ENCODE measurements at regions not wholly inside any gene's neighbourhood (a gene's known extent, or its start where the extent isn't known, plus 50 kb on each side); places are given as distances from the start of the nearest gene placed in this dataset.

DNA sequence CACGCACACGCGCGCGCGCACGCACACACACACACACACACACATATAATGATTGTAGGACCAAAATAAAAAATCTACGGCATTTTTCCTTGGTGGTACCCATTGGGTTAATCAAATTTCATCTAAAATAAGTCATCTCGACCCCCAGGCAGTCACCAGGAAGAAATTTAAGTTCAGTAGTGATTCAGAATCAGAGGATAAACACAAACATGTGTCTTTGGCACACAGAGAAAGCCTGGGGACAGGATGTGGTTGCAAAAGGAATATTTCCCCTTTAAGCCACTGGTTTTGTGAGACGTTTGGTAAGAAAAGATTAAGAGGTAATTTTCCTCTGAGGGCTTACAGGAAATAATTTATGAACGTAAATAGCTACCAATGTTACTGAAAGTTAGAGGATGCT lies 171.6 kb upstream of the PIEZO2 start:
- DNase-seq (ENCODE audit: low read depth) = no peak
- TF ChIP-seq, protein P1, sequence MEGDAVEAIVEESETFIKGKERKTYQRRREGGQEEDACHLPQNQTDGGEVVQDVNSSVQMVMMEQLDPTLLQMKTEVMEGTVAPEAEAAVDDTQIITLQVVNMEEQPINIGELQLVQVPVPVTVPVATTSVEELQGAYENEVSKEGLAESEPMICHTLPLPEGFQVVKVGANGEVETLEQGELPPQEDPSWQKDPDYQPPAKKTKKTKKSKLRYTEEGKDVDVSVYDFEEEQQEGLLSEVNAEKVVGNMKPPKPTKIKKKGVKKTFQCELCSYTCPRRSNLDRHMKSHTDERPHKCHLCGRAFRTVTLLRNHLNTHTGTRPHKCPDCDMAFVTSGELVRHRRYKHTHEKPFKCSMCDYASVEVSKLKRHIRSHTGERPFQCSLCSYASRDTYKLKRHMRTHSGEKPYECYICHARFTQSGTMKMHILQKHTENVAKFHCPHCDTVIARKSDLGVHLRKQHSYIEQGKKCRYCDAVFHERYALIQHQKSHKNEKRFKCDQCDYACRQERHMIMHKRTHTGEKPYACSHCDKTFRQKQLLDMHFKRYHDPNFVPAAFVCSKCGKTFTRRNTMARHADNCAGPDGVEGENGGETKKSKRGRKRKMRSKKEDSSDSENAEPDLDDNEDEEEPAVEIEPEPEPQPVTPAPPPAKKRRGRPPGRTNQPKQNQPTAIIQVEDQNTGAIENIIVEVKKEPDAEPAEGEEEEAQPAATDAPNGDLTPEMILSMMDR (conservative IDR thresholded peaks at IDR 0.05; ENCODE audit: low read depth, low read length) = no peak
- no peak overlapping the region for H3K4me3 ChIP-seq (ENCODE audit: low read depth, low read length)

DNA sequence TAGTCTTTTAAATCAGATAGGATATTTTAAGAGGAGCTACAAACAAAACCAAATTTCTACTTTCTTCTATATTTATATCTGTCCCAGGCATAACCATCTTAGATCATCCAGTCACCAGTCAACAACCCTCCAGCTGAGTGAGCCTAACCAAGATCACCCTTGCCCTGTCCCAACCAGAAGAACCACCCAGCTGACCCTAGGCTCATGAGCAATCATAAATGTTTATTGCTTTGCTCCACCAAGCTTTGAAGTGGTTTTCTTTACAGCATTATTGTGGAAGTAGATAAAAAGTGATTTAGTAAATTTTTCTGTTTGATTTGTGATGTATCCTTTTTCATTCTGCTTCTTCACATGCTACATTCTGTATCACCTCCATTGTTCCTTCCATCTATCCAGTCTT lies 167.2 kb upstream of the PIEZO2 start:
- no peak for DNase-seq (ENCODE audit: low read depth)
- TF ChIP-seq, protein P1 (conservative IDR thresholded peaks at IDR 0.05; ENCODE audit: low read depth, low read length) = no peak
- H3K4me3 ChIP-seq (ENCODE audit: low read depth, low read length) = no peak overlapping the region

DNA sequence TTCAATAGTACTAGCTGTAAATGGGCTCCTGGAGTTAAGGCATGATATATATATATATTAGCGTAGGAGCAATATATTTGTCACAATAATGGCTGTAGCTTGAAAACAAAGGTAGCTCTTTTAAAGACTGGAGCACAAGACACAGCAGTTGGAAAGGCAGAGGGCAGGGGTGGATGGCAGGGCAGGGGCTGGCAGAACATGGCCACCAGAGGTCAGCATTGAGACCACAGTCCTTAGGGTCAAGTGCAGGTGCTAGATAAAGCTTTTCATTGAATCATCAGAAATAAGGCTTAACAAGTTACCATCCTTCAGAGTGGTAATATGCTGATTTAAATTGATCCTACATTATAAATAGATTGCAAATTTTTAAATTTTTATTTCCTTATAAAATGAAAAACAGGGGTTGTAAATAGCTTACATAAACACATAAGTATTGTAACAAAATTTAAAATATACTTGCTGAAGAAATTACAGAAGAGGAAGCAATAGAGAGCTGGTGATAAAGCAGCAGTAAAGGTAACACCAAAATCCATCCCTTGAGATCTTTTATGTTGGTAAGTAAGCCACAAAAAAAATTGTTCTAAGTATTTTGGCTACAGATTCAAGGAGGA lies 161.2 kb upstream of the PIEZO2 start:
- no peak for DNase-seq (ENCODE audit: low read depth)
- TF ChIP-seq, protein P1 (conservative IDR thresholded peaks at IDR 0.05; ENCODE audit: low read depth, low read length) = peak; percentile 94

DNA sequence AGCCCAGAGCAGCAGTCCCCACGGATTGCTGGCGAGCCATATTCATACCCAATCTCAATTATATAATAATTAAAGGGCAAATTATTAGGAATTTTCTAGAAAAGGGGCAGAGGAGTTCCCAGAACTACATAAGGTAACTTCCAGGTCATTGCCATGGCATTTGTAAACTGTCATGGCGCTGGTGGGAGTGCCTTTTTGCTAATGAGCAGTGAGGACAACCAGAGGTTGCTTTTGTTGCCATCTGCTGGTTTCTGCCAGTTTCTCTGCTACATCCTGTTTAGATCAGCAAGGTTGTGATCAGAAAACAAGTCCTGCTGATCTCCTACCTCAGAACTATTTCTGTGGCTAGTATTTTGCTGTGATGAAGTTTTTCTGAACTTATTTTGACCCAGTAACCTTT lies 159.8 kb upstream of the PIEZO2 start:
- TF ChIP-seq, protein P1 (conservative IDR thresholded peaks at IDR 0.05; ENCODE audit: low read depth, low read length) = peak; percentile 34
- no peak for DNase-seq (ENCODE audit: low read depth)
- H3K4me3 ChIP-seq (ENCODE audit: low read depth, low read length) = no peak overlapping the region

More for the DNA sequence above, 161.2 kb upstream of the PIEZO2 start:
- H3K4me3 ChIP-seq (ENCODE audit: low read depth, low read length) = no peak overlapping the region

DNA sequence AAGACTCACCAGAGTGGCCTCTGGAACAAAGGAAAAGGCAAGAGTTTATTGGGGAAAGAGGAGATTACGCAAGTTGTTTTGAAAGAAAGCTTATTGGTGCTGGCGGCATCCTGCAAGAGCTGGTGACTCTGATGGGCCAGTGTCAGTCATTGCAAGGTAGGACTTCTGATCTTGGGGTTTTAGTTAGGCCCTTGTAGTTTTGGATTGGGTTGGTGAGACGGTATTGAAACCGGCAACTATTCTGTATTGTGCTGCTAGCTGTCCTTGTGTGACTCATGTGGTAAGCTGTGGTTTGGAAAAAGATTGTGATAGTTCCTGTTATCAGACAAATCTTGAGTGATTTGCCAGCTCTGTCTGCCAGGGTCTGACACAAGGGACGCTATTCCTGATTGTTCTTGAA lies 159.1 kb upstream of the PIEZO2 start:
- DNase-seq (ENCODE audit: low read depth) = no peak
- TF ChIP-seq, protein P1 (conservative IDR thresholded peaks at IDR 0.05; ENCODE audit: low read depth, low read length) = no peak
- H3K4me3 ChIP-seq (ENCODE audit: low read depth, low read length) = no peak overlapping the region

DNA sequence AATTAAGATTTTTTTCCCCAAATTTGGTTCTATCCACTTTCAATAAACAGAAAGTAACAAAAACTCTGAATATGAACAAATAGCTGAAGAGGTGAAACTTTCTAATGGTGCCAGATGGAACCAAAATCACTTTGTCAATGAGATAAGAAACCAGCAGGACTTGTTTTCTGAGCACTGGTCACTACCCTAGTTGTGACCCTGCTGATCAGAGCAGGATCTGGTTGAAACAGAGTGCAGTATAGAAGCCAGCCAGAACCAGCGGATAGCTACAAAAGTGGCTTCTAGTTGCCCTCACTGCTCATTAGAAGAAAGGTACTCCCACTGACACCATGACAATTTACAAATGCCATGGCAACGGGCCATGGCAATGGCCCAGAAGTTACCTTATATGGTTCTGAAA lies 158.3 kb upstream of the PIEZO2 start:
- H3K4me3 ChIP-seq (ENCODE audit: low read depth, low read length) = no peak overlapping the region
- TF ChIP-seq, protein P1 (conservative IDR thresholded peaks at IDR 0.05; ENCODE audit: low read depth, low read length) = no peak
- no peak for DNase-seq (ENCODE audit: low read depth)

DNA sequence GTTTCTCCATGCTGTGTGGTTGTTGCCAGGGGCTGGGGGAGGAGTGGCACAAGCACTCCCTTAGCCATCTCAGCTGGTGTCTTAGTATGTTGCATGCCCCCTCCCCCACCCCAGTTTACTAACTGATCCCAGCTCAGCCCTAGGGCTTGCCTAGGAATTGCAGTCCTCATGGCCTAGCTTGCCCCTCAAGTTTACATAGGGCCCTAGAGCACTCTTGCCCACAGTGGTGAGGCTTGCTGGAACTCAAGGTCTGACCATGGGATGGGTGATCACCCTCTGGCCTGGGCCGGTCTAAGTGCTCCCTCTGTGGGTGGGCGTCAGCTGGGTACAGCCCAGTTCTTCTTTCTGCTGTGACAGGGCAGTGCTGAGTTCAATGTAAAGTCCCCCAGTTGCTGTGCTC lies 156.1 kb upstream of the PIEZO2 start:
- DNase-seq (ENCODE audit: low read depth) = no peak
- no peak overlapping the region for H3K4me3 ChIP-seq (ENCODE audit: low read depth, low read length)
- TF ChIP-seq, protein P1 (conservative IDR thresholded peaks at IDR 0.05; ENCODE audit: low read depth, low read length) = no peak

Measured in epithelial cell of proximal tubule (primary cell).